Common myeloid progenitor, CD34-positive (primary cell): ENCODE measurements at regions not wholly inside any gene's neighbourhood (a gene's known extent, or its start where the extent isn't known, plus 50 kb on each side); places are given as distances from the start of the nearest gene placed in this dataset.

Experiments
- CTCF ChIA-PET: fragments of 350-600 bp; sonication (Branson Sonifier 250); formaldehyde crosslinking; loops from one replicate; lab custom pipeline; 2021; ENCODE audit warnings: antibody characterized with exemption; lab: Charles Lee
- POLR2A ChIA-PET: fragments of 350-600 bp; sonication (Branson Sonifier 250); formaldehyde crosslinking; loops from one replicate; lab custom pipeline; 2021; ENCODE audit warnings: antibody characterized with exemption; lab: Charles Lee
- DNase-seq, 3 donors: peaks; one replicate each; pipeline versions ENCODE4 v3.0.0 to v3.0.0-alpha.2; 2013
- H3K27ac ChIP-seq, 2 experiments: 1 replicate in 1 of 2; 2 replicates in 1 of 2; pipeline ENCODE4 v1.7.0; 2013; ENCODE audit warnings: inconsistent platforms in 2 of 2, low read length in 2 of 2, mild to moderate bottlenecking in 2 of 2, low read depth in 1 of 2, moderate library complexity in 1 of 2; ENCODE audit not compliant: severe bottlenecking in 2 of 2, insufficient read depth in 1 of 2, poor library complexity in 1 of 2
- H3K27me3 ChIP-seq, 5 experiments: replicated peaks in 2 of 5; 1 replicate in 3 of 5; 2 replicates in 2 of 5; pipeline versions ENCODE4 v1.6.1 to v1.7.0; 2013; ENCODE audit warnings: low read length in 4 of 5, mild to moderate bottlenecking in 2 of 5, moderate library complexity in 2 of 5, inconsistent platforms in 1 of 5; ENCODE audit not compliant: insufficient read depth in 5 of 5, control insufficient read depth in 4 of 5
- H3K36me3 ChIP-seq, 4 experiments: 1 replicate in 2 of 4; 2 replicates in 2 of 4; pipeline versions ENCODE4 v1.6.1 to v1.7.0; 2013; ENCODE audit warnings: low read length in 3 of 4, control low read depth in 1 of 4, mild to moderate bottlenecking in 1 of 4; ENCODE audit not compliant: control insufficient read depth in 4 of 4, insufficient read depth in 4 of 4
- H3K4me1 ChIP-seq, 4 experiments: 1 replicate in 3 of 4; 2 replicates in 1 of 4; pipeline versions ENCODE4 v1.6.1 to v1.7.1; 2013; ENCODE audit warnings: low read length in 3 of 4, mild to moderate bottlenecking in 3 of 4, control low read depth in 1 of 4, inconsistent platforms in 1 of 4, moderate library complexity in 1 of 4; ENCODE audit not compliant: control insufficient read depth in 4 of 4, insufficient read depth in 4 of 4; ENCODE audit errors: control extremely low read depth in 1 of 4
- H3K4me3 ChIP-seq, 7 experiments: 1 replicate in 4 of 7; 2 replicates in 3 of 7; pipeline versions ENCODE4 v1.5.1 to v1.7.0; 2013; ENCODE audit warnings: mild to moderate bottlenecking in 7 of 7, low read length in 6 of 7, moderate library complexity in 6 of 7, inconsistent platforms in 2 of 7, low read depth in 2 of 7, control low read depth in 1 of 7; ENCODE audit not compliant: insufficient read depth in 4 of 7, control insufficient read depth in 1 of 7; ENCODE audit errors: extremely low read depth in 1 of 7
- H3K9me3 ChIP-seq, 5 experiments: 1 replicate in 4 of 5; 2 replicates in 1 of 5; pipeline versions ENCODE4 v1.6.1 to v1.7.1; 2013; ENCODE audit warnings: low read length in 4 of 5, mild to moderate bottlenecking in 2 of 5, inconsistent platforms in 1 of 5, low read depth in 1 of 5, moderate library complexity in 1 of 5; ENCODE audit not compliant: control insufficient read depth in 4 of 5, insufficient read depth in 2 of 5; ENCODE audit errors: control extremely low read depth in 1 of 5
- WGBS: methylation state at CpG from one replicate; pipeline ENCODE4 v1.1.5; 2013; ENCODE audit not compliant: insufficient coverage; 5-methylcytosine and 5-hydroxymethylcytosine counted together

GRCh38 chr2:78063246-78064020 is 541.3 kb upstream of the LRRTM4 start:
- no peaks in the 10 kb centered on the region for H3K4me1 ChIP-seq
- H3K9me3 ChIP-seq: no peaks in the 10 kb centered on the region
- H3K36me3 ChIP-seq: no peaks in the 10 kb centered on the region
- no peaks in the 10 kb centered on the region for H3K27me3 ChIP-seq
- WGBS: no CpG with 5 or more reads among the region's 2 CpGs
- no peak overlapping the region for H3K4me3 ChIP-seq
- no peak overlapping the region for H3K27ac ChIP-seq
- no peak for DNase-seq
- ChIA-PET CTCF (no interaction called here), POLR2A (no interaction called here)

GRCh38 chr2:78065366-78065765 is 543.2 kb upstream of the LRRTM4 start:
- Histone ChIP-seq H3K9me3 (no peaks in the 10 kb centered on the region), H3K27ac (no peak overlapping the region), H3K4me1 (no peaks in the 10 kb centered on the region), H3K36me3 (no peaks in the 10 kb centered on the region), H3K27me3 (no peaks in the 10 kb centered on the region), H3K4me3 (no peak overlapping the region)
- WGBS: 95% methylated on average over 3 of the region's 3 CpGs
- ChIA-PET CTCF (no interaction called here), POLR2A (no interaction called here)
- no peak for DNase-seq

- Histone ChIP-seq H3K4me1 (no peaks in the 10 kb centered on the region), H3K27me3 (no peaks in the 10 kb centered on the region), H3K9me3 (no peaks in the 10 kb centered on the region), H3K4me3 (no peak overlapping the region), H3K36me3 (no peaks in the 10 kb centered on the region), H3K27ac (no peak overlapping the region)
- ChIA-PET POLR2A (no interaction called here), CTCF (no interaction called here)
- DNase-seq: no peak
These were observed 546.6 kb upstream of the LRRTM4 start for GRCh38 chr2:78068808-78069207.

- no CpG with 5 or more reads among the region's 3 CpGs for WGBS
These were observed 548.5 kb upstream of the LRRTM4 start for GRCh38 chr2:78070693-78071092.

GRCh38 chr2:78077633-78078032 is 555.5 kb upstream of the LRRTM4 start:
- Histone ChIP-seq H3K36me3 (no peaks in the 10 kb centered on the region), H3K9me3 (no peaks in the 10 kb centered on the region), H3K27me3 (no peaks in the 10 kb centered on the region), H3K4me1 (no peaks in the 10 kb centered on the region), H3K27ac (no peak overlapping the region), H3K4me3 (no peak overlapping the region)
- CTCF ChIA-PET: no interaction called here
- no peak for DNase-seq
- whole genome bisulfite sequencing: 87% methylated on average over 3 of the region's 4 CpGs
- POLR2A ChIA-PET: no interaction called here

More at GRCh38 chr2:78070693-78071092, 548.5 kb upstream of the LRRTM4 start:
- Histone ChIP-seq H3K4me3 (no peak overlapping the region), H3K36me3 (no peaks in the 10 kb centered on the region), H3K9me3 (no peaks in the 10 kb centered on the region), H3K27ac (no peak overlapping the region), H3K4me1 (no peaks in the 10 kb centered on the region), H3K27me3 (no peaks in the 10 kb centered on the region)
- ChIA-PET CTCF (no interaction called here), POLR2A (no interaction called here)
- DNase-seq: no peak

GRCh38 chr2:78082555-78082954 is 560.4 kb upstream of the LRRTM4 start:
- no peak for DNase-seq
- Histone ChIP-seq H3K36me3 (no peaks in the 10 kb centered on the region), H3K27me3 (no peaks in the 10 kb centered on the region), H3K27ac (no peak overlapping the region), H3K9me3 (no peaks in the 10 kb centered on the region), H3K4me3 (no peak overlapping the region), H3K4me1 (no peaks in the 10 kb centered on the region)
- WGBS: no CpG with 5 or more reads among the region's 2 CpGs
- ChIA-PET CTCF (no interaction called here), POLR2A (no interaction called here)

- Histone ChIP-seq H3K4me1 (no peaks in the 10 kb centered on the region), H3K27me3 (no peaks in the 10 kb centered on the region), H3K9me3 (no peaks in the 10 kb centered on the region), H3K27ac (no peak overlapping the region), H3K36me3 (no peaks in the 10 kb centered on the region), H3K4me3 (no peak overlapping the region)
- ChIA-PET POLR2A (no interaction called here), CTCF (no interaction called here)
- no peak for DNase-seq
These were observed 571.3 kb upstream of the LRRTM4 start for GRCh38 chr2:78093436-78093835.
